PC-9 (cell line): ENCODE measurements at regions not wholly inside any gene's neighbourhood (a gene's known extent, or its start where the extent isn't known, plus 50 kb on each side); places are given as distances from the start of the nearest gene placed in this dataset.
A peak's percentile ranks its signal among the peaks of the same experiment; 100 is the strongest.

Experiments
- BruUV-seq: library from RNA; stranded (reverse); fragments of 400-500 nt; replicated peaks from 2 replicates; lab custom pipeline; 2021; lab: Mats Ljungman, UMichigan
- CTCF ChIA-PET: fragments of 300-600 bp; sonication (Branson Sonifier 250); formaldehyde crosslinking; loops from one replicate; lab custom pipeline; 2022; ENCODE audit warnings: antibody characterized with exemption; lab: Charles Lee
- POLR2A ChIA-PET: fragments of 300-600 bp; sonication (Branson Sonifier 250); formaldehyde crosslinking; loops from one replicate; lab custom pipeline; 2022; ENCODE audit warnings: antibody characterized with exemption; ENCODE audit not compliant: unreplicated experiment; lab: Charles Lee
- DNase-seq, 2 experiments: peaks; one replicate each; pipeline versions ENCODE4 v3.0.0 to v3.0.0-alpha.2; 2015 to 2022; ENCODE audit warnings: mixed read lengths in 1 of 2
- H2AFZ ChIP-seq: fragments of 200-600 bp; sonication (generic); 2 replicates; pipeline ENCODE4 v1.8.1; 2017; ENCODE audit warnings: antibody characterized with exemption
- H3F3A ChIP-seq: fragments of 200-600 bp; sonication (generic); 2 replicates; pipeline ENCODE4 v1.8.1; 2017; ENCODE audit warnings: antibody characterized with exemption, mild to moderate bottlenecking, low read depth; ENCODE audit not compliant: insufficient read depth
- H3K27ac ChIP-seq: fragments of 200-600 bp; sonication (generic); 2 replicates; pipeline ENCODE4 v1.6.1; 2016; ENCODE audit warnings: mixed run types
- H3K27me3 ChIP-seq: fragments of 200-600 bp; sonication (generic); 2 replicates; pipeline ENCODE4 v1.6.1; 2016; ENCODE audit warnings: low read depth, mixed run types; ENCODE audit not compliant: insufficient read depth
- H3K36me3 ChIP-seq: fragments of 200-600 bp; sonication (generic); 2 replicates; pipeline ENCODE4 v1.6.1; 2016; ENCODE audit warnings: low read depth, mixed run types
- H3K4me1 ChIP-seq: fragments of 200-600 bp; sonication (generic); replicated peaks from 2 replicates; pipeline ENCODE4 v1.6.1; 2016; ENCODE audit warnings: mixed run types; ENCODE audit not compliant: insufficient read depth
- H3K4me2 ChIP-seq: fragments of 200-600 bp; sonication (generic); 2 replicates; pipeline ENCODE4 v1.6.1; 2017; ENCODE audit warnings: mixed run types
- H3K4me3 ChIP-seq: fragments of 200-600 bp; sonication (generic); 2 replicates; pipeline ENCODE4 v1.6.1; 2016; ENCODE audit warnings: mixed run types
- H3K79me2 ChIP-seq: fragments of 200-600 bp; sonication (generic); 2 replicates; pipeline ENCODE4 v1.6.1; 2017; ENCODE audit warnings: low read depth, mixed run types
- H3K9me2 ChIP-seq: fragments of 200-600 bp; sonication (generic); 2 replicates; pipeline ENCODE4 v1.8.1; 2017; ENCODE audit warnings: mild to moderate bottlenecking; ENCODE audit not compliant: insufficient read depth
- H3K9me3 ChIP-seq: fragments of 200-600 bp; sonication (generic); 2 replicates; pipeline ENCODE4 v1.8.1; 2016; ENCODE audit warnings: low read depth; ENCODE audit not compliant: insufficient read depth
- H4K20me1 ChIP-seq: fragments of 200-600 bp; sonication (generic); 2 replicates; pipeline ENCODE4 v1.8.1; 2017; ENCODE audit not compliant: insufficient read depth
- EZH2 ChIP-seq: fragments of 200-600 bp; sonication (generic); IDR thresholded peaks from 2 replicates; pipeline ENCODE4 v1.8.0; 2017; ENCODE audit warnings: antibody characterized with exemption, low read depth
- intact Hi-C: fragments of 100-400 bp; cut with micrococcal nuclease; formaldehyde crosslinking; loops from one replicate; pipeline ENCODE4 v1.10.0; 2022; ENCODE audit not compliant: unreplicated experiment
- TF ChIP-seq, protein P1 (sequence below): fragments of 200-600 bp; sonication (generic); conservative IDR thresholded peaks from 2 replicates; pipeline ENCODE4 v1.6.1; 2017; ENCODE audit warnings: mixed run types, antibody characterized with exemption, mild to moderate bottlenecking, moderate library complexity

DNA sequence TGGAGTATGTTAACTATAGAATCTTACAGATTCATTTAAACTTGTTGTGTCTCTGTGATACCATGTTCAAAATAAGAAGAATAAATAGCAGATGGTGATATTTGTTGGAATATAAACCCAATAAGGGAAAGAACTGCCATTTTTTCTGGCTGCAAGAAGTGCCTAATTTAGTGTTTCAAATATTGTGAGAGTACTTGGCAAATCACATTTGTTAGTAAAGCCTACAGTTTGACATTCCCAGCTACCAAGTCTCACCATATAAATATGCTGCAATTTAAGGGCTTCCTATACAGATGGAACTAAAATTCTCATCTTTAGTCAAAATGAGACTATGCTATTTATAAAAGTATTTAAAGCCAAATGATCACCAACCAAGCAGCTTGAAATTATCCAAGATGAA lies 96.0 kb upstream of the WDFY3 start:
- Histone ChIP-seq H3K79me2 (no peaks in the 10 kb centered on the region), H3K9me2 (no peaks in the 10 kb centered on the region), H3K4me2 (no peak overlapping the region), H3K27ac (no peak overlapping the region), H2AFZ (no peak overlapping the region), H3K27me3 (no peaks in the 10 kb centered on the region), H3K4me3 (no peak overlapping the region), H3K9me3 (no peaks in the 10 kb centered on the region), H3K36me3 (no peaks in the 10 kb centered on the region), H3F3A (no peaks in the 10 kb centered on the region), H3K4me1 (no peaks in the 10 kb centered on the region), H4K20me1 (no peaks in the 10 kb centered on the region)
- no peak for DNase-seq
- no TSS peak for BruUV-seq
- CTCF ChIA-PET: no interaction called here
- TF ChIP-seq, protein P1, sequence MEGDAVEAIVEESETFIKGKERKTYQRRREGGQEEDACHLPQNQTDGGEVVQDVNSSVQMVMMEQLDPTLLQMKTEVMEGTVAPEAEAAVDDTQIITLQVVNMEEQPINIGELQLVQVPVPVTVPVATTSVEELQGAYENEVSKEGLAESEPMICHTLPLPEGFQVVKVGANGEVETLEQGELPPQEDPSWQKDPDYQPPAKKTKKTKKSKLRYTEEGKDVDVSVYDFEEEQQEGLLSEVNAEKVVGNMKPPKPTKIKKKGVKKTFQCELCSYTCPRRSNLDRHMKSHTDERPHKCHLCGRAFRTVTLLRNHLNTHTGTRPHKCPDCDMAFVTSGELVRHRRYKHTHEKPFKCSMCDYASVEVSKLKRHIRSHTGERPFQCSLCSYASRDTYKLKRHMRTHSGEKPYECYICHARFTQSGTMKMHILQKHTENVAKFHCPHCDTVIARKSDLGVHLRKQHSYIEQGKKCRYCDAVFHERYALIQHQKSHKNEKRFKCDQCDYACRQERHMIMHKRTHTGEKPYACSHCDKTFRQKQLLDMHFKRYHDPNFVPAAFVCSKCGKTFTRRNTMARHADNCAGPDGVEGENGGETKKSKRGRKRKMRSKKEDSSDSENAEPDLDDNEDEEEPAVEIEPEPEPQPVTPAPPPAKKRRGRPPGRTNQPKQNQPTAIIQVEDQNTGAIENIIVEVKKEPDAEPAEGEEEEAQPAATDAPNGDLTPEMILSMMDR: no peak
- TF ChIP-seq EZH2: no peak
- intact Hi-C loops: no loop called here
- POLR2A ChIA-PET: no interaction called here

DNA sequence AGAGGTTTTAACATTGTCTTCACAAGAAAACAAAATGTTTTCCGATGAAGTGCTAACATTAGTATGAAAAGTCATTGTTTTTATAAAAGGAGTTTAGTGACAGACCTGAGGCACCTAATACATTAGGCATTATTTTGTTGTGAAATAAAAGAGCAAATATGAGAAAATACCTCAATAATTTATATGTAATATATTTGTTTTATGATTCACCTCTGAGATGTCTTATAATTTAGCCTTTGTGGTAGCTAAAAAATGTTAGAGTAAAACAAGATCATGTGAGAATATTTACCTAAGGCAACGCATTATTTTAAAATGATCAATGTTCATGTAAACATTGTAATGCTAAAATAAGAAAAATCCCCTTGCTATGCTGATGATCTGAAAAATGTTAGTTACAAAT lies 100.9 kb upstream of the WDFY3 start:
- Histone ChIP-seq H3K4me3 (no peak overlapping the region), H3K27ac (no peak overlapping the region), H3K4me2 (no peak overlapping the region), H2AFZ (no peak overlapping the region), H3K9me2 (no peaks in the 10 kb centered on the region), H3K4me1 (no peaks in the 10 kb centered on the region), H3K27me3 (no peaks in the 10 kb centered on the region), H3K9me3 (no peaks in the 10 kb centered on the region), H3F3A (no peaks in the 10 kb centered on the region), H3K36me3 (no peaks in the 10 kb centered on the region), H4K20me1 (no peaks in the 10 kb centered on the region), H3K79me2 (no peaks in the 10 kb centered on the region)
- no TSS peak for BruUV-seq
- ChIA-PET CTCF (no interaction called here), POLR2A (no interaction called here)
- no peak for TF ChIP-seq EZH2
- TF ChIP-seq, protein P1: no peak
- DNase-seq: peak in 1 of 2 experiments; percentile 33
- intact Hi-C loops: no loop called here

DNA sequence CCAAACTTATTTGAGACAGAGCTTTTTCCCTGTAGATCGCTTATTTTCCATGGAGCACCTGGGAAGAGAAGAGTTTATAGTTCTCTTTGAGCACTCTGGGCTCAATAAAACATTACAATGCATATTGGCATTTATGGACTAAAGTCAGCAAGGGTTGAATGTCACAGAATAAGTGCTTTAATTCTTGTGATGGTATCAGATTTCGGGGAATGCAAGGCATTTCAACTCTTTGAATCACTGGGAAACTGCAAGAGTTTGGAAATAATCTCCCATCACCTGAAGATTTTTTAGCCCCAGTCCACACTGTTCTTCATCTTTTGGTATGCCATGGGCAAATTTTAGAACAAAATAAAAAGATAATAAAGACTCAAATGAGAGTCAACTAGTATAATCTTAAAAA lies 111.5 kb upstream of the WDFY3 start:
- CTCF ChIA-PET: no interaction called here
- Histone ChIP-seq H3K27me3 (no peaks in the 10 kb centered on the region), H2AFZ (no peak overlapping the region)

More for the DNA sequence above, 111.5 kb upstream of the WDFY3 start:
- intact Hi-C loops: no loop called here
- no peak for TF ChIP-seq EZH2
- TF ChIP-seq, protein P1: no peak
- Histone ChIP-seq H3K4me3 (no peak overlapping the region), H3K27ac (no peak overlapping the region), H3K79me2 (no peaks in the 10 kb centered on the region), H3K9me3 (no peaks in the 10 kb centered on the region), H3K36me3 (no peaks in the 10 kb centered on the region), H4K20me1 (no peaks in the 10 kb centered on the region), H3K4me2 (no peak overlapping the region), H3K9me2 (no peaks in the 10 kb centered on the region), H3F3A (no peaks in the 10 kb centered on the region), H3K4me1 (no peaks in the 10 kb centered on the region)
- POLR2A ChIA-PET: no interaction called here
- no TSS peak for BruUV-seq
- no peak for DNase-seq
